Tongue (tissue), 1 donor: ENCODE measurements at regions not wholly inside any gene's neighbourhood (a gene's known extent, or its start where the extent isn't known, plus 50 kb on each side); places are given as distances from the start of the nearest gene placed in this dataset.
"Not testable (repeated sequence)": the region's sequence is repeated elsewhere in the genome, so short reads cannot be mapped to it uniquely, and the experiment has no call there.

Experiments
- DNase-seq: peaks from one replicate; pipeline ENCODE4 v3.0.0-alpha.2; 2015

DNA sequence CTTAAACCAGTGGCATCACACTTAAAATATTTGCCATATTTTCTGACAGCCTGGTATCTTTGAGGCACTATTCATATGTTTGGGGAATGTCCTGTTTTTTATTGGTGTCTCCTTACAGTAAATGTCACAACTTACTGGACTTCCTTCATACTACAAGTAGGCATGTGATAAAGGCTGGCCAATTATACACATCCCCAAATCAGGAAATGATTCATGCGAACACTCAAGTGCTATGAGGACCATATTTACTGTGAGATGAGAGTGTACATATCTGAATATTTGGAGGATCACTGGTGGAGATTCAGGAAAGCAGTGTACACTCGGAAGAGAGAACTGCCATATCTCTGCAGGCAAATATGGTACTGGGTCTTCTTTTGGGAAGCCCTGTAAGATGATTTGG is 913.8 kb upstream of the CHORDC1 start:
- no peak for DNase-seq

DNA sequence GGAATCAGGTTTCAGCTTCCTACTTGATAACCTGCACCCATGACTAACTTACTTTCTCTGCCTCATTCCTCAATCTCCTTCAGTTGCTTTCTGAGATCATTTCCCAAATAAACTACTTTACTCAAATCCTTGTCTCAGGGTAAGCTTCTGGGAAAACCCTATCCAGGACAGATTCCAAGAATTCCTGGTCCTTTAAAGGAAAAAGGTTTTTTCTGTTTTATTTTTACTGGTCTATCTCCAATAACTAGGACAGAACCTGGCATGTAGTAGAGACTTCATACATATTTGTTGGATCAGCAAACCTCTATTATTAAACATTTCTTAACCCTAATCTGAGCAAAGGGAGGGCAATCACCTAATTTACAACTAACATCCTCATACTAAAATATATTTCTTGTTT is 910.5 kb upstream of the CHORDC1 start:
- DNase-seq, result peak; percentile 21

DNA sequence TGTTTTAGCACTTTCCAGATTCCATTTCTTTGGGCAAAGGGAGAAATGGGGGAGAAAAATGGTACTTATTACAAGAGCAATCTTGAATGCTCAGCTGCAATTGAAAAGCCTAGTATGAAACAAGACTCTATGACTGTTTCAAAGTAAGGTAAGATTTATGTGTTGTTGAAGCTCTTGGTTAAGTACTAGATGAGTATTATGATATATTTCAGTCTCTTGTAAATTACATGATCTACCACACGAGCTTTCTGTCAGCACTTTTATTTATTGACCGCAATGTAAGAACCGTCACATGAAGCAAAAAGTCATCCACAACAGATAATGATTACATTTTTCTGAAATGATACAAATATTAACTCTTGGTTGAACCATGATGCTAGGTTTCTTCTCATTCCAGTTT is 906.7 kb upstream of the CHORDC1 start:
- no peak for DNase-seq

DNA sequence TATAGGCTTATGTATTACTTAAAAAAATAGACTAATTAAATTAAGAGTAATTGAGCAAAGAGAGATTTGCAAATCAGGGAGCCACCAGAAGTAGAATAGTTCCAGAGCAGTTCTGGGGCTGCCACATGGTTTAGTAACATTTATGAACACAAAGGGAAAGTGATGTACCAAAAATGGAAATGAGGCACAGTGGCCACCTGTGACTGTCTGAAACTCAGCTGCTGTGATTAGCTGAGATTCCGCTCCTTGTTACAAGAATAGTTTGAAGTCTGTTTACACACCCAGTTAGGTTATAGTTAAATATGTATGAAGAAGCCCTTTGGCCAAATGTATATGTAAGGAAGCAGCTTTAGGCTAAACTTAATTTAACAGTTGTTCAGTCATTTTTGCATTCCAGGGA is 901.5 kb upstream of the CHORDC1 start:
- DNase-seq, result peak; percentile 3

DNA sequence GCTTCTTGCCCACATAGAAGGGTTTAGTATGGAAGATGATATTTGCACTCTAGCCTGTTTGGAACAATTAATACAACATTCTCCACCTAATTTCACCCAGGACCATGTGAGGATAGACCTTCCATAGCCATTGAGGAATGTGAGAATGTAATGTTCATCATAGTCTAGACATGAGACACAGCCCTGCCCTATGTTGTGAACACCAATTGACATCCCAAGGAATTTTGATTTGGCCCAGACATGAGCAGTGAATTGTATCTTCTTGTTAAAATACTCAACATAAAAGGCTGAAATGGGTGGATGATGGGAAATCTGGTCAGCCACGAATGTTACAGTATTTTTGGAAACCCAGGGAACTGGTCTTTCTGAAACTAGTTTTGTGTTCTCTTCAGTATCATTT is 892.3 kb upstream of the CHORDC1 start:
- no peak for DNase-seq

DNA sequence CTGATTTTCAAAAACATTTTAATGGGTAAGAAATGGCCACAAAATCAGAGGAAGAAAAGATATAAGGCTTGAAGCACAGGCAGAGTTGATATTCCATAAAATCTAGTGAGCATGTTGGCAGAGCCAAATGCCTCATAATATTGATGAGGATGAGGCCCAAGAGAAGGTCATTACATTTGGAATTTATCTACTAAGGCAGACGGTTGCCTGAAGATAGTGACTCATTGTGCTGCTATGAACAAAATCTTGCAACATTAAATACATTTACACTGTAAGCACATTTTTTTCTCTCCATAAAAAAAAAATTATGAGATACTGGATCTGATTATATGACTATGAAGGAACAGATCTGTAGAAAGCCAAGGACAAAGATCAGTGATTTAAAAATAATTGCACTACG is 881.4 kb upstream of the CHORDC1 start:
- no peak for DNase-seq

DNA sequence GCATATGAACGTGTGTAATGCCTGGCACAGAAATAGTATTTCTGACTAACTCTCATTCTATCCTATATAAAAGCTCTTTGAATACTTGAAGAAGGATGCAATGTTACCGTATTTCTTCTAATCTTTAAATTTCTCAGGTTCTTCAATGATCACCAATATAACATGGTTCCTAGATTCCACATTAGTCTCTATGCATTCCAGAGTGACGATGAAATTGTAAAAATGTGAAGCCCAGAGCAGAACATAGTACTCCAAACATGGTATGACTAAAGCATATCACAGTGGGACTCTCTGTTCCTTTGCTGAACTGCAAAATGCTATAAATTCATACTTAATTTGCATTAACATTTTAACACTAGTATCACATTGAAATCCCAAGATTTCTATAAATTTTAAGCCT is 877.6 kb upstream of the CHORDC1 start:
- no peak for DNase-seq

DNA sequence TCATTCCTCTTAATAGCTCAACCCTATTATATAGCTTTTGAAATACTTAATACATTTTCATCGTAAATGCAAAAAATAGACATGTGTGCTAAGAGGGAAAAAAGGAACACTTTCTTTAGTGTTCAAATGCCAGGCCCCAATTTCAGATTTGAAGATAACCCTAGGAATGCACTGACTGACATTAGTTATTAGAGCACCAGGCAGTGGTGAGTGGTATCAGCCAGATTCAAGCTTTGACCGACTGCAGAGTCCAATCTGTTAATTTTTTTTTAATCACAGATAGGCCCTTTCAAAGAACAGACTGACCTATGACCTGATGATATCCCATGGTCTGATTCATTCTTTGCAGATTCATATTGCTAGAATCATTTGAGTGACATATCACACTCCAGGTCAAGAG is 874.2 kb upstream of the CHORDC1 start:
- DNase-seq, result no peak

DNA sequence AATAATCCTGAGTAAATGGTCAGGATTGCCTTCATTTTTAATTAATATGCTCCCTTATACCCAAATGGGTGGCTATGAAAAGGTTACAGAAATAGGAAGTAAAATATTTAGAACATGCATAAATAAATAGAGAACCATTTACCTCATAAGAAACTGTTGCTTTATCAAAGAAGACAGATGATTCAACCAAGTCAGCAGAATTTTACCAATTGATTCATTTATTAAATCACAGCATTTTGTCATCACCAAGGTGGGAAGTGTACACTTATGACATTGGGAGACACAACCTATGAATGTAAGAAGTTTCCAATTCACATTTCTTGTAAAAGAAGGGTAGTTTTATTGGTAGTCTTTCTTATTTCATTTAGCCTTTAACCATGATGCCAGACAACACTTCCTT is 870.3 kb upstream of the CHORDC1 start:
- no peak for DNase-seq

DNA sequence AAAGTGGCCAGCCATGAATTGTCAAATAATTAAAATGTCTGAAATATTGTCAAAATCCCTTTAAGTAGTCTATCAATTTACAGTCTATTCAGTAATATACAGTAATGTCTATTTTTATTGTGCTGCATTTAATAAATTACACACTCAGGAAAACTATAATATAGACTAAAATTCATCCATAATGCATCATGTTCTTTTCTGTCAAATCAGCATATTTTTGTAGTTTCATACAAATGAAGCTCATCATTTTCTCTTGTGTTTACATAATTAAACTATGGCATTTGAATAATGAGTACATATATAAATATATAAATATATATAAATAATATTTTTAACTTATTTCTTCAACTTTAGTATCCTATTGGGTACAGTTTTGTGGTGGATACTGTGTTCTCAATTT is 868.7 kb upstream of the CHORDC1 start:
- DNase-seq, result no peak

DNA sequence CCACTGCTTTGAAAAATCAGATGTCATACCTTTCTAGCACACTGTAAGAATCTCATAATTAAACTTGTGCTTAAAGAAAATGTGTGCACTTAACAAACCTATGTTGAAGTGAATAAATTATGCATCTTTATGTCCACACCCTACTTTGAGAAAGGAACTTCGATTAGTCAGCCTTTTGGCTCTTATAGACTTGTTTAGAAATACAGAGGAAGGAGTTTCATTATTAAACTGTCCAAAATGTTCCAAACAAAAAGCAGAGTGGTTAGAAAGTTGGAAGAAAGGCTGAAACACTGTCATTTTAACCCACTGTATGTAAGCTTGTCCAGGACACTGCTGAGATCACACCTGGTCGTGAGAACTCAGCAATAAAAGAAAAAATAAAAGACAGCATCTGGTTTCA is 863.2 kb upstream of the CHORDC1 start:
- DNase-seq, result peak; percentile 57

DNA sequence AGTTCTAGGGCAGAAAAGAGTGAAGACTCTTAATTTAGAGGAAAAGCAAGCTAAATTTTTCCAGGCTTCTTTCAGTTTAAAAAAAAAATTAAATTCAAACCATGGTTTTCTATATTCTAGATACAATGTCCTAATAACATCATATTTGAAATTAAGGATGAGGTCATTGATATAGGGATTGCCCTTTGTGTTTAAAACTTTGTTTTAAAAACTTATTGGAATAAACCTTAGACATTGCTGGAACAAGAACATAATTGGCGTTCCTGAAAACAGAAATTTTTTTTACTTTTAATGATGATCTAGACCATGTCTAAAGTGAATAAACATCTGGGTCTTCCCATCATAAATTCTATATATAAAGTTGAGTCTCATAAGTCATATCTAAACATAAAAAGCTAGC is 859.4 kb upstream of the CHORDC1 start:
- no peak for DNase-seq

DNA sequence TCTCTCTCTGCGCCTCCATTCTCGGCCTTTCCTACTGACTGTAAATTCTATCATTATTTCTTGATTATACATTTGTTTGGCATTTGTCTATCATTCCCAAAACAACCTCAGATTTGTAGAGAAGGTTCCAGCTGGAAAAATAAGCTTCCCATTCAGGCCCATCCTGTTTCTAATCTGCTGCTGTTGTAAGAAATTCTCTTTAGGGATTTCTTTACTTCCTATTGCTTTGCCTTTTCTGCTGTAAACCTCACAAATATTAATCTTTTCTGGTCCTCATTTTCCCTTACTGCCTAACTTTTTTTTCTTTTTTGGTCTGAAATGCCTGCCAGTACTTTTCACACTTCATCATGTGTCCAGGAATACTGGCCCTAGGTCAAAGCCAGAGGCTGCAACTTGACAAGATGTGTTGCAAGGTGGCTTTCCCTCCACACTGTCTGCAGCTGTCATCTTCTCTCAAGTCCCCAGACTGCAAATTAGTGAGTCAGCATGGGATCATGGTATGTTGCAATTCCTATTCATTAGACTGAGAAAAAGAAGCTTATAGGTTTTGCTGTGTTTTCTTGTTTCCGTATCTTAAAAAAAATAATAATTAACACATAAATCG is 858.7 kb upstream of the CHORDC1 start:
- peak; percentile 85 for DNase-seq

DNA sequence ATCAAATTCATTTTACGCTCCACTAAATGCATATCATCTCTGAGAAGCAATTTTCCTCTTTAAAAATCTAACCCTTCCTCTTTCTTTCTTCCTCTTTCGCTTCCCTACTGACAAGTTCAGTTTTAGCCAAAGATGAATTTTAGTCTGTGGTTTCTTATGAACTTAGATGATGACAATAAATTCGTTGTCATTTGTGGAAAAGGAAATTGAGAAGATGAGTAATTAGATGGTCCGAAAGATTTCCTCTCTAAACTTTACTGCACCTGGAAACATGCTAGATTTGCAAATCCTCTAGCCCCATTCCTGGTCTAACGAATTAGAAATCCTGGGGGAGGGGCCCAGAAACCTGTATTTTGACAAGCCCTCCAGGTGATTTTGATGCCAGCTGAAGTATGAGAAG is 855.4 kb upstream of the CHORDC1 start:
- no peak for DNase-seq

DNA sequence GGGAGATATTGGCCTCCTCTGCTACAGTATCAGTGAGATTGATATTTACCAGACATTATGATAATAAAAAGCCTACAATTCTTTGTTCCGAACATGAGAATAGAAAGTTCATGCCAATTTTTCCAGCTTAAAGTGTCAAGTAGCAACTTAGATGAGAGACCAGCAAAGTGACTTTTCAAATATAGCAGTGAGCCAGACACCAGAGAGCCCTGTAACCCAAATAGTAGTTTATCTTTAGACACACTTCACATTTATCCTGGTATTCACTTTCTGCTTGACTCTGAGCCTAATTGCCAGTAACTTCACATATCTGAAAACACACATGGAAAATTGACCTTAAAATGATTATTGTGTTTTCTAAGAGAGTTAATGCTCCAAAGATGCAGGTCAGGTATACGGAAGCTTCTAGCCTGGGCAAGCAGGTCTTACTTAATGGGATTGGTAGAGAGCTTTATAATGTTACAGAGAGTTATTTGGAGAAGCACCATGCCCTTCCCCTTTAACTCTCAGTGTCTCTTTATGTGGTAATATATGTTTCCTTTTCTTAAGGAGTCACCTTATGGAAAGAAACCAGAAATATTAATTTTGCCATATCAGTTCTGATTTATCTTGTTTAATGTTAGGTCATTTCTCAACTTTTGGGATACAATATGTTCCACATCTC is 852.3 kb upstream of the CHORDC1 start:
- no peak for DNase-seq

DNA sequence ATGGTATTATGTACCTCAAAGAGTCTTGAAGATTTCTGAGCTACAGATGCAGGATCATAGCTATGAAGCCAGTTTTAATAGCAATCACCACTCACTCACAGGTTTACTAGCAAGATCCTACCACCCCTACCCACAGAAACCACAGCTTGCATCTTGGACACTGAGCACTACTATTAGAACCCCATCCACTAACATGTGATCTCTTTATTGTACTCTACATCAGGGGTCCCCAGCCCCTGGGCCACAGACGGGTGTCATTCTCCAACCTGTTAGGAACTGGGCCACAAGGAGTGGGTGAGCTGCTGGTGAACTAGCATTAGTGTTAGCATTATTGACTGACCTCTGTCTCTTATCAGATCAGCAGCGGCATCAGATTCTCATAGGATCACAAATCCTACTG is 844.8 kb upstream of the CHORDC1 start:
- DNase-seq, result no peak

DNA sequence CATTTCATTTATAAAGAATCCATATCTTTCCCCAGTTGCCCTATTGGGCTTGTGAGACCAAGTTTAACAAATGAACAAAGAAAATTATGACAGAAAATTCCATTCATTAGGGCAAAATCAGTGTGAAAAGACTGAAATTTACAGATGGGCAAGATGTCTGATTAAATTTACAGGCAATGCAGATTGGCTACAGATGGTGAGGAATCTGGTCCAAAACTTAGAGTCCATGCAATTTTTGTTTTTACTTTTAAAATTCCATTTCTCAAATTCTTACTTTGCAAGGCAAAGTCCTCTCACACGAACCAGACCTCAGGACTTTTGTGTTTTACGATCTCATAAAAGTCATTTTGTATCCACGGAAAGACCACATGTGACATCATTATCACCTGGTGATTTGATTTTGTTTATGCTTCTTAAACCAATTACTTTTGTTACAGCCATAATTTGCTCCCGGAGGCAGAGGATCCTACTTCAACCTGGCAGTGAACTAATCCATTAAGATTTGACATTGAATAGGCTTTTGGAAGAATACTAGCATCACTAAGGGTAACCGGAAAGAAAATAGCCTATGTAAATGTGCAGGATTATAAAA is 843.7 kb upstream of the CHORDC1 start:
- DNase-seq, result no peak

DNA sequence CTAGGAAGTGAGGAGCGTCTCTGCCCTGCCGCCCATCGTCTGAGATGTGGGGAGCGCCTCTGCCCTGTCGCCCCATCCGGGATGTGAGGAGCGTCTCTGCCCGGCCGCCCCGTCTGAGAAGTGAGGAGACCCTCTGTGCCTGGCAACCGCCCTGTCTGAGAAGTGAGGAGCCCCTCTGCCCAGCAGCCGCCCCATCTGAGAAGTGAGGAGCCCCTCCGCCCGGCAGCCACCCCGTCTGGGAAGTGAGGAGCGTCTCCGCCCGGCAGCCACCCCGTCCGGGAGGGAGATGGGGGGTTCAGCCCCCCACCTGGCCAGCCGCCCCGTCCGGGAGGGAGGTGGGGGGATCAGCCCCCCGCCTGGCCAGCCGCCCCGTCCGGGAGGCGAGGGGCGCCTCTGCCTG is 840.5 kb upstream of the CHORDC1 start:
- DNase-seq, result not testable (repeated sequence)

DNA sequence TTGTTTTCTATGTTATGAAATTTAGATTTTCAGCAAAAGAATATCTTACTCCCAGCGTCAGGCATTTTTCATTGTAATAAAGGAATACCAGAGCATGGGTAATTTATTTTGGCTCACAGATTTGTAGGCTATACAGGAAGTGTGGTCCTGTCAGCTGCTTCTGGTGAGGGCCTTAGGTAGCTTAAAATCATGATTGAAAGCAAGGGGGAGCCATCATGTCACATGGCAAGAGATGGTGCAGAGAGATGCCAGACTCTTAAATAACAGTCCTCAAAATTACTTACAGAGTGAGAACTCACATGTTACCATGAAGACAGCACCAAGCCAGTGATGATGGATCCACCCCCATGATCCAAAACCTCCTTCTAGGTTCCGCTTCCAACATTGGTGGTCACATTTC is 825.0 kb upstream of the CHORDC1 start:
- no peak for DNase-seq

DNA sequence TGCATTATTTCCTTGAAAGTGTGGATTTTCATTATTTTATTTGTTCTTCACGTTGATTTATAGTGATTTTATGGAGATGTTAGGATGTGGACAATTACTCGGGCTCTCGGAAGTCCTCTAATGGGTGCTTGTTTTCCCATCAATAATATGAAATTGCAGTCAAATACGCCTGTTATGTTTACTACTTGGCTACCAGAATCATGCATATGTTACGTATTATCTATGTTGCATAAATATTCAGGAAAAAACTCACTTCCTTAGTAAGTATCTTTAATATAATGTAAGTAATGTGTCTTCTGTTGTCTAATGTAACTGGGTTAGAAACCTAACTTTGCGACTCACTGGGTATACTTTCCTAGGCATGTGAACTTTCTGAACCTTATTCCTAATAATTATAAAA is 823.4 kb upstream of the CHORDC1 start:
- no peak for DNase-seq

DNA sequence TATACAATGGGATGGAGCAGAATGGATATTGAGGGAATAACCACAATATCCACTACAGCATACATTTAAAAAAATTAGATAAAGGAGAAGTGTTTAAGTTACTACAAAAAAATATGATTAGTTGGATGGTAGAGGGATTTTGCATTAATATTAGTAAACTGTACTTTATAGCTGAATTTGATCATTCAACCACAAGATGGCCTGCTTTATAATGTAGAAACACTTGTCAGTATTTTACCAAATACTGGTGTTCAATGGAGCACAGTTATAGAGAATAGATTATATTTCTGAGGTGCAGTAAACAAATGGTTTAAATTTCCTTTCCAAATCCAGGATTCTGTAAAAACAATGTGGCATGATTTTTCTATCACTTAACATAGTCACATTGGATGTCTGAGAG is 818.8 kb upstream of the CHORDC1 start:
- no peak for DNase-seq

DNA sequence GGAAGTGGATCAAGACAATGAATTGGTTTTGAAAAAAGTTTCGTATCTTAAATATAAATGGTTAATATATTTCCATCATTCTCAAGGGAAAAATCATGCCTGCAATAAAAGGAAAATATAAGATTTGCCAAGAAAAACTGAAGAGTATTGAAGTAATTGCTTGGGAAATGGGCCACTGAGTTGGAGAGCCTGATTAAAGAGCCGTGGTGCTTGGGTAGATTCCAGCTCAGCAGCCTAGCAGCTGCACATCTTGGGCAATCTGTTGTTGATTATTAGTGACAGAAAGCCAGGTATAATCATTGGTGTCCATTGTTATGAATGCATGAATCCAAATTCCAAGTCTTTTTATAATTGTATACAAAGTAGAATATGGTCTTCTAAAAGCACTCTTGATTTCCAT is 800.9 kb upstream of the CHORDC1 start:
- DNase-seq, result peak; percentile 53

DNA sequence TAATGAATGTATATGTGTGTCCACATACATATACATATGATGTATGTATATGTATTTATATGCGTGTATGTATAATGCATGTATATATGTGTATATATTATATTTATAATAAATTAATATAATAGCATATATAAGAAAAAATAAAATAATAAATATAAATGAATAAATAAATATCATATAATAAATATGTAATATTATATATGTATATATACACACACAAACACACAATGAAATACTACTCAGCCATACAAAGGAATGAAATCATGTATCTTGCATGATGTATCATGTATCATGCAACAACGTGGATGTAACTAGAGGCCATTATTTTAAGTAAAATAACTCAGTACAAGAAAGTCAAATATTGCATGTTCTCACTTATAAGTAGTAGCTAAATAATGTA is 788.7 kb upstream of the CHORDC1 start:
- no peak for DNase-seq

DNA sequence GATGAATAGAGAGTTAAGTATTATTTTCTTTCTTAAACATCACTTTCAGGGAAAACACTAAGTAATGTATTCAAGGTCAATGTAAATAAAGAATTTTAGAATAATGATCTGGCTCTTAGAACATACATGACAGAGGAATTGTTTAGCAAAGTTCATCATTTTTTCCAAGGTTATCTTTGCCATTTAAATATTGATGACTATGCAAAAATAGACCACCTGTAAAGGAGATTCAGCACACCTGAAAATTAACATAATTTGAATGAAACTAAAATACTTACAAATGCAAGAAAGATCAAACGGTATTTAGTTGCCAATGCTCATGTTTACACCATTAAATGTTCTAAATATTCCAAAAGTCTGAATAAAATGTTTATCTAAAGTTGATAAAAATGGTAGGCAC is 782.6 kb upstream of the CHORDC1 start:
- no peak for DNase-seq
